ENCODE measurements at regions not wholly inside any gene's neighbourhood (a gene's known extent, or its start where the extent isn't known, plus 50 kb on each side); places are given as distances from the start of the nearest gene placed in this dataset.

GRCh38 chr14:22158560-22158959 lies 430.5 kb downstream of the DAD1 start:
- TF ChIP-seq FOXM1 (IDR thresholded peaks at IDR 0.05; ENCODE audit: borderline replicate concordance, low read depth) = no peak
- no peak for TF ChIP-seq YY1 (IDR thresholded peaks at IDR 0.05; ENCODE audit: low read depth)
- TF ChIP-seq REST (IDR thresholded peaks at IDR 0.05; ENCODE audit: low read depth) = no peak
- no peak for TF ChIP-seq CEBPB (IDR thresholded peaks at IDR 0.05)
- TF ChIP-seq EP300 (IDR thresholded peaks at IDR 0.05; ENCODE audit: borderline replicate concordance) = no peak
- TF ChIP-seq MAX (IDR thresholded peaks at IDR 0.05) = no peak
- TF ChIP-seq CREB1 (IDR thresholded peaks at IDR 0.05; ENCODE audit: low read depth) = no peak
- no peak for TF ChIP-seq TCF12 (IDR thresholded peaks at IDR 0.05; ENCODE audit: low read depth)
